ENCODE measurements at regions not wholly inside any gene's neighbourhood (a gene's known extent, or its start where the extent isn't known, plus 50 kb on each side); places are given as distances from the start of the nearest gene placed in this dataset.
A peak's percentile ranks its signal among the peaks of the same experiment; 100 is the strongest.

GRCh38 chr22:49505337-49506009, 322.2 kb downstream of the BRD1 start:
- Histone ChIP-seq H3K4me3 (no peak overlapping the region), H3K27ac (no peak overlapping the region), H3K9me3 (replicated peaks in 1 of 3) (no peaks in the 10 kb centered on the region), H3K27me3 (no peaks in the 10 kb centered on the region), H3K4me1 (replicated peaks in 1 of 2) (no peaks in the 10 kb centered on the region), H3K36me3 (replicated peaks in 1 of 2) (no peaks in the 10 kb centered on the region)
- intact Hi-C loops (cut with DNase I): no loop called here
- no peak for DNase-seq
- TF ChIP-seq POLR2A (IDR thresholded peaks at IDR 0.05) (no peak), CTCF (IDR thresholded peaks at IDR 0.05) (no peak)
- 83 to 87% (median 86%) methylated on average over 7 of the region's 7 CpGs for WGBS, 4 donors

- H3K27ac ChIP-seq: no peak overlapping the region
- H3K36me3 ChIP-seq (replicated peaks in 1 of 2): no peaks in the 10 kb centered on the region
- H3K4me1 ChIP-seq (replicated peaks in 1 of 2): no peaks in the 10 kb centered on the region
- no peak for DNase-seq
- WGBS, 4 donors: 68 to 86% (median 76%) methylated on average over 3 to 6 of the region's 6 CpGs
- no peak for TF ChIP-seq CTCF (IDR thresholded peaks at IDR 0.05)
- no peak for TF ChIP-seq POLR2A (IDR thresholded peaks at IDR 0.05)
- no peaks in the 10 kb centered on the region for H3K27me3 ChIP-seq
- H3K9me3 ChIP-seq (replicated peaks in 1 of 3): no peaks in the 10 kb centered on the region
- intact Hi-C loops (cut with DNase I): no loop called here
- no peak overlapping the region for H3K4me3 ChIP-seq
These were observed 323.7 kb downstream of the BRD1 start for GRCh38 chr22:49503896-49504521.

- Histone ChIP-seq H3K4me3 (no peak overlapping the region), H3K36me3 (replicated peaks in 1 of 2) (no peaks in the 10 kb centered on the region), H3K27ac (no peak overlapping the region), H3K27me3 (no peaks in the 10 kb centered on the region), H3K4me1 (replicated peaks in 1 of 2) (no peaks in the 10 kb centered on the region), H3K9me3 (replicated peaks in 1 of 3) (no peaks in the 10 kb centered on the region)
- TF ChIP-seq POLR2A (IDR thresholded peaks at IDR 0.05): no peak
- 56 to 67% (median 60%) methylated on average over 1 of the region's 1 CpG for WGBS, 4 donors
- intact Hi-C loops (cut with DNase I): no loop called here
- DNase-seq: no peak
These were observed 324.4 kb downstream of the BRD1 start for GRCh38 chr22:49503321-49503720.

GRCh38 chr22:49502126-49502826, 325.4 kb downstream of the BRD1 start:
- H3K27me3 ChIP-seq: no peaks in the 10 kb centered on the region
- H3K27ac ChIP-seq: no peak overlapping the region
- H3K9me3 ChIP-seq (replicated peaks in 1 of 3): no peaks in the 10 kb centered on the region
- peak in 1 of 7 donors; percentile 27 for DNase-seq
- TF ChIP-seq POLR2A (IDR thresholded peaks at IDR 0.05) (no peak), CTCF (IDR thresholded peaks at IDR 0.05) (no peak)
- H3K4me1 ChIP-seq (replicated peaks in 1 of 2): no peaks in the 10 kb centered on the region
- WGBS, 4 donors: 82 to 83% (median 83%) methylated on average over 13 of the region's 13 CpGs
- no peaks in the 10 kb centered on the region for H3K36me3 ChIP-seq (replicated peaks in 1 of 2)
- intact Hi-C loops (cut with DNase I): no loop called here
- no peak overlapping the region for H3K4me3 ChIP-seq

Data from adrenal gland (tissue), 9 donors.